BJ (cell line): ENCODE measurements at regions not wholly inside any gene's neighbourhood (a gene's known extent, or its start where the extent isn't known, plus 50 kb on each side); places are given as distances from the start of the nearest gene placed in this dataset.

Experiments
- CTCF ChIA-PET: fragments of 350-600 bp; formaldehyde crosslinking; extraction: SDS; loops from one replicate; lab custom pipeline; 2021; ENCODE audit warnings: antibody characterized with exemption, inconsistent platforms; lab: Yijun Ruan, JAX
- POLR2A ChIA-PET: fragments of 300-600 bp; sonication (Branson Sonifier 250); formaldehyde crosslinking; extraction: SDS; loops from one replicate; lab custom pipeline; 2021; ENCODE audit warnings: antibody characterized with exemption; lab: Charles Lee
- DNase-seq: peaks from one replicate; pipeline ENCODE4 v3.0.0-alpha.2; 2011; ENCODE audit warnings: low read depth
- H3K27me3 ChIP-seq: 2 replicates; pipeline ENCODE4 v1.6.0; 2011; ENCODE audit warnings: low read length; ENCODE audit not compliant: control insufficient read depth, insufficient read depth
- H3K36me3 ChIP-seq: 2 replicates; pipeline ENCODE4 v1.5.1; 2011; ENCODE audit warnings: low read length; ENCODE audit not compliant: control insufficient read depth, insufficient read depth
- H3K4me3 ChIP-seq: 2 replicates; pipeline ENCODE4 v1.5.1; 2011; ENCODE audit warnings: low read depth, mild to moderate bottlenecking, control low read depth, low read length
- CTCF ChIP-seq: IDR thresholded peaks from 2 replicates; pipeline ENCODE4 v1.5.1; 2011; ENCODE audit warnings: low read depth, mild to moderate bottlenecking, control low read depth, inconsistent platforms, low read length, moderate library complexity; ENCODE audit not compliant: insufficient read depth

DNA sequence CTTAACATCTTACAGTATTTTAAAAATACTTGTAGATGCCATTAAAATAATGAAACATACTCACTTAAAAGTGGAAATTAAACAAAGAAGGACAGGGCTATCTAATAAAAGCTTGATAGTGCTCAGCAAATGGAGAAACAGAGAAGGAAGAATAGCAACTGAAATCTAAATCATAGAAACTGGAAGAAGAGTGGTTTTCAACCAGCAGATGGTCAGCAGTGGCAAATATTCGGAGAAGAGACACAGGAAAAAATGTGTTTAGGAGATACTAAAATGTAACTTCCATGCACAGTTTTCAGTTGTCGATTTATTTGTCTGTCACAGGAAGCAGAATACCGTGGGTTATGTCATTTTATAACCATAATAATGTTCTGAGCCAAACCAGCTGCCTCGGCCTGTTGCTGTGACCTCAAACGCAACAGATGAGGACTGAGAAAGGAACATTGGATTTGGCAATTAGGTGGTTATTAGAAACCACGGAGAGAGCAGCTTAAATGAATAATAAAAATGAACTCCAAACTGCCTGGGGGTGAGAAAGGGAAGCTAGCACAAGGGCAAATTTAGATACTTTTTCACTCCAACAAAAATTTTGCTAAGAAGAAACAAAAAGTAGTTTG, 246.6 kb upstream of the KCNMB2 start:
- no peaks in the 10 kb centered on the region for H3K27me3 ChIP-seq
- TF ChIP-seq CTCF, result no peak
- ChIA-PET CTCF (no interaction called here), POLR2A (no interaction called here)
- H3K4me3 ChIP-seq, result no peak overlapping the region
- H3K36me3 ChIP-seq, result no peaks in the 10 kb centered on the region
- DNase-seq, result no peak

DNA sequence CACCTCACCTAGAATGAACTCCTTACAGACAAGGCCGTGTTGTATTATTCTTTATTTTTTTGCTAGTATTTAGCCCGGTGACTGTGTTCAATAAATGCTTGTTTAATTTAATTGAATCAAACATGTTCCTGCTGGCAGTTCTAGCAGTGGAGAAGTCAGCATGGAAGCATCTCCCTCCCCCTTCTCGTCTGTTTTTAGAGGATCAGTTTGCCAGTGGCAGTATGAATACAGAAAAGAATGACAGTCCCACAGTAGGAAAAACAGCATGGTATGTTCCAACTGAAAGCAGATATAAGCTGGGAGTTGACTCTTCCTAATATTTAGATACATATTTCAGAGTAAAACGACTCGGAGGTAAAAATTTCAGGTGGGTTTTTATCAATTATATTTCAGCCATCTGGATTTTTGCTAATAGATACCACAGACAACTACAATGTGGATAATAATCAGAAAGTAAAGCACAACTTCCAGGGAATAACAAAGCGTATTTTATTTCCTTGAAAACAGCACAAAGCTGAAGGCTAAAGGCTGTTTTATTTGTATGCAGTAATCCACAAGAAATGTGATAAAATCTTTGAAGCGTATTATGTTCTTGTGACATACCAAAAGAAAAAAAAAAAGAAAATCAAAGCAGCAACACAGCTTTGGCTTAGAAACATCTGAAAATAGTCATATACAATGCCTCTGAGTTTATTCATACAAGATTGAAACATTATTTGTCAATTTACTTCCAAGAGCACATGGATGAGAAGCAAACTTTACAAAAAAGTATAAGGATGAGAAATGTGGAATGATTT, 244.5 kb upstream of the KCNMB2 start:
- no peak for DNase-seq

GRCh38 chr3:178295292-178295912, 240.8 kb upstream of the KCNMB2 start:
- DNase-seq, result peak; percentile 90
- H3K4me3 ChIP-seq, result no peak overlapping the region
- POLR2A ChIA-PET, result no interaction called here
- no peaks in the 10 kb centered on the region for H3K36me3 ChIP-seq
- CTCF ChIA-PET, result no interaction called here
- H3K27me3 ChIP-seq, result no peaks in the 10 kb centered on the region
- no peak for TF ChIP-seq CTCF

More for the DNA sequence above, 244.5 kb upstream of the KCNMB2 start:
- ChIA-PET CTCF (no interaction called here), POLR2A (no interaction called here)
- H3K4me3 ChIP-seq, result no peak overlapping the region
- no peak for TF ChIP-seq CTCF
- no peaks in the 10 kb centered on the region for H3K27me3 ChIP-seq
- H3K36me3 ChIP-seq, result no peaks in the 10 kb centered on the region

- Histone ChIP-seq H3K4me3 (no peak overlapping the region), H3K36me3 (no peaks in the 10 kb centered on the region), H3K27me3 (no peaks in the 10 kb centered on the region)
- no peak for DNase-seq
- TF ChIP-seq CTCF, result no peak
- ChIA-PET CTCF (interaction anchor here (1.2 kb wide), 1 partner anchor 9 kb away, joined by 3 read pairs; no protein-coding TSS in a partner anchor), POLR2A (no interaction called here)
These were observed 239.0 kb upstream of the KCNMB2 start for GRCh38 chr3:178297199-178297598.

DNA sequence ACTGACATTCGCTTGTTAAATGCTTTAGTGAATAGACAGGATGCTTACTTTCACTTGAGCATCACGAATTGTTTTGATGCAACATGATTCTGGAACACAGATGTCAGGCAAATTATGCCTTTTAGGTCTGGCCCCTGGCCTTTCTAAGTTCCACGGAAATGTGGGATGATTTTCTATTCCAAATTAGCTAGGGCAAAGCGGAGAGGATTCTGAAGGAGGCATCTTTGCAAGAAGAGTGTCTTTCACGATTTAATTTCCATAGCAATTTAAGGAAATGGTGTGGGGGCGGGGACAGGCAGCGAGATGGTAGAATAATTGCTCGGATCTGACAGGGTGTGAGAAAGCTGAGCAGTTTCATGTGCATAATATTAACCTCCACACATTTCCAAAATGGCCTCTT, 238.5 kb upstream of the KCNMB2 start:
- no peak overlapping the region for H3K4me3 ChIP-seq
- POLR2A ChIA-PET, result no interaction called here
- CTCF ChIA-PET, result no interaction called here
- no peak for TF ChIP-seq CTCF
- no peak for DNase-seq
- no peaks in the 10 kb centered on the region for H3K27me3 ChIP-seq
- no peaks in the 10 kb centered on the region for H3K36me3 ChIP-seq
